ENCODE measurements at regions not wholly inside any gene's neighbourhood (a gene's known extent, or its start where the extent isn't known, plus 50 kb on each side); places are given as distances from the start of the nearest gene placed in this dataset.
"Not testable (repeated sequence)": the region's sequence is repeated elsewhere in the genome, so short reads cannot be mapped to it uniquely, and the experiment has no call there.

- Histone ChIP-seq H3K4me3 (ENCODE audit: low read length, poor library complexity, severe bottlenecking) (no peak overlapping the region), H3K36me3 (ENCODE audit: insufficient read depth, low read length) (no peaks in the 10 kb centered on the region), H2AFZ (ENCODE audit: low read length) (no peak overlapping the region)
These were observed 229.9 kb downstream of the PAPSS1 start for GRCh38 chr4:107490116-107490515.

DNA sequence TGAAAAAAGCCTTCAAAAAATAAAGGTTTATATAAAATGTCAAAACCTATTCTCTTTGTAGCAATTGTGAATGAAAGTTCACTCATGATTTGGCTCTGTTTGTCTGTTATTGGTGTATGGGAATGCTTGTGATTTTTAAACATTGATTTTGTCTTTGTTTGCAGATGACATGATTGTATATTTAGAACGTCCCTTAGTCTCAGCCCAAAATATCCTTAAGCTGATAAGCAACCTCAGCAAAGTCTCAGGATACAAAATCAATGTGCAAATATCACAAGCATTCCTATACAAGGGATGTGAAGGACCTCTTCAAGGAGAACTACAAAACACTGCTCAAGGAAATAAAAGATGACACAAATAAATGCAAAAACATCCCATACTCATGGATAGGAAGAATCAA, 236.4 kb downstream of the PAPSS1 start:
- not testable (repeated sequence) for H3K4me2 ChIP-seq (ENCODE audit: low read depth, low read length, poor library complexity, severe bottlenecking); H4K20me1 ChIP-seq (ENCODE audit: insufficient read depth, low read length, poor library complexity, severe bottlenecking); H3K9ac ChIP-seq (ENCODE audit: low read depth, low read length, poor library complexity, severe bottlenecking); H3K4me3 ChIP-seq (ENCODE audit: low read length, poor library complexity, severe bottlenecking); H3K79me2 ChIP-seq (ENCODE audit: insufficient read depth, low read length); H3K9me3 ChIP-seq (ENCODE audit: insufficient read depth, low read depth, low read length); H3K4me1 ChIP-seq (ENCODE audit: insufficient read depth, low read length, poor library complexity, severe bottlenecking); H3K27me3 ChIP-seq (ENCODE audit: insufficient read depth, low read length, poor library complexity, severe bottlenecking); H2AFZ ChIP-seq (ENCODE audit: low read length); H3K9me2 ChIP-seq (replicated peaks; ENCODE audit: low read depth, low read length); H3F3A ChIP-seq (ENCODE audit: low read depth); H3K36me3 ChIP-seq (ENCODE audit: insufficient read depth, low read length)

More at GRCh38 chr4:107490116-107490515, 229.9 kb downstream of the PAPSS1 start:
- Histone ChIP-seq H3K27me3 (ENCODE audit: insufficient read depth, low read length, poor library complexity, severe bottlenecking) (no peaks in the 10 kb centered on the region), H3K4me1 (ENCODE audit: insufficient read depth, low read length, poor library complexity, severe bottlenecking) (no peaks in the 10 kb centered on the region), H3K9me3 (ENCODE audit: insufficient read depth, low read depth, low read length) (no peaks in the 10 kb centered on the region), H3K4me2 (ENCODE audit: low read depth, low read length, poor library complexity, severe bottlenecking) (no peak overlapping the region), H3K79me2 (ENCODE audit: insufficient read depth, low read length) (no peaks in the 10 kb centered on the region), H3K9me2 (replicated peaks; ENCODE audit: low read depth, low read length) (no peaks in the 10 kb centered on the region), H3K9ac (ENCODE audit: low read depth, low read length, poor library complexity, severe bottlenecking) (no peak overlapping the region), H3F3A (ENCODE audit: low read depth) (no peaks in the 10 kb centered on the region), H4K20me1 (ENCODE audit: insufficient read depth, low read length, poor library complexity, severe bottlenecking) (no peaks in the 10 kb centered on the region)
- TF ChIP-seq EZH2phosphoT487 (IDR thresholded peaks at IDR 0.05; ENCODE audit: borderline replicate concordance) (no peak), CTCF (conservative IDR thresholded peaks at IDR 0.05; ENCODE audit: low read length) (no peak)

- H4K20me1 ChIP-seq (ENCODE audit: insufficient read depth, low read length, poor library complexity, severe bottlenecking), result no peaks in the 10 kb centered on the region
- TF ChIP-seq EZH2phosphoT487 (IDR thresholded peaks at IDR 0.05; ENCODE audit: borderline replicate concordance) (no peak), CTCF (conservative IDR thresholded peaks at IDR 0.05; ENCODE audit: low read length) (no peak)
- H2AFZ ChIP-seq (ENCODE audit: low read length), result no peak overlapping the region
- H3K4me3 ChIP-seq (ENCODE audit: low read length, poor library complexity, severe bottlenecking), result no peak overlapping the region
- no peaks in the 10 kb centered on the region for H3F3A ChIP-seq (ENCODE audit: low read depth)
- no peaks in the 10 kb centered on the region for H3K36me3 ChIP-seq (ENCODE audit: insufficient read depth, low read length)
- no peaks in the 10 kb centered on the region for H3K9me2 ChIP-seq (replicated peaks; ENCODE audit: low read depth, low read length)
- no peaks in the 10 kb centered on the region for H3K4me1 ChIP-seq (ENCODE audit: insufficient read depth, low read length, poor library complexity, severe bottlenecking)
- H3K9ac ChIP-seq (ENCODE audit: low read depth, low read length, poor library complexity, severe bottlenecking), result no peak overlapping the region
- H3K79me2 ChIP-seq (ENCODE audit: insufficient read depth, low read length), result no peaks in the 10 kb centered on the region
- H3K27me3 ChIP-seq (ENCODE audit: insufficient read depth, low read length, poor library complexity, severe bottlenecking), result no peaks in the 10 kb centered on the region
- H3K9me3 ChIP-seq (ENCODE audit: insufficient read depth, low read depth, low read length), result no peaks in the 10 kb centered on the region; the same call in 1 of the 2 replicates
- H3K4me2 ChIP-seq (ENCODE audit: low read depth, low read length, poor library complexity, severe bottlenecking), result no peak overlapping the region
These were observed 237.5 kb downstream of the PAPSS1 start for GRCh38 chr4:107482546-107482945.

- Histone ChIP-seq H3K27me3 (ENCODE audit: insufficient read depth, low read length, poor library complexity, severe bottlenecking) (no peaks in the 10 kb centered on the region), H4K20me1 (ENCODE audit: insufficient read depth, low read length, poor library complexity, severe bottlenecking) (no peaks in the 10 kb centered on the region), H3K9me2 (replicated peaks; ENCODE audit: low read depth, low read length) (no peaks in the 10 kb centered on the region), H3K9me3 (ENCODE audit: insufficient read depth, low read depth, low read length) (no peaks in the 10 kb centered on the region; the same call in 1 of the 2 replicates), H3K79me2 (ENCODE audit: insufficient read depth, low read length) (no peaks in the 10 kb centered on the region), H3K9ac (ENCODE audit: low read depth, low read length, poor library complexity, severe bottlenecking) (no peak overlapping the region), H3K4me2 (ENCODE audit: low read depth, low read length, poor library complexity, severe bottlenecking) (no peak overlapping the region), H3K4me1 (ENCODE audit: insufficient read depth, low read length, poor library complexity, severe bottlenecking) (no peaks in the 10 kb centered on the region), H3K36me3 (ENCODE audit: insufficient read depth, low read length) (no peaks in the 10 kb centered on the region), H3F3A (ENCODE audit: low read depth) (no peaks in the 10 kb centered on the region), H2AFZ (ENCODE audit: low read length) (no peak overlapping the region), H3K4me3 (ENCODE audit: low read length, poor library complexity, severe bottlenecking) (no peak overlapping the region)
- TF ChIP-seq CTCF (conservative IDR thresholded peaks at IDR 0.05; ENCODE audit: low read length) (no peak), EZH2phosphoT487 (IDR thresholded peaks at IDR 0.05; ENCODE audit: borderline replicate concordance) (no peak)
These were observed 241.6 kb downstream of the PAPSS1 start for GRCh38 chr4:107478327-107478980.

All from Loucy (cell line).